Naive thymus-derived CD4-positive, alpha-beta T cell (primary cell): ENCODE measurements at regions not wholly inside any gene's neighbourhood (a gene's known extent, or its start where the extent isn't known, plus 50 kb on each side); places are given as distances from the start of the nearest gene placed in this dataset.

Experiments used
- ATAC-seq: fragments of 150-1000 bp; cut with Tn5 transposase; 2 replicates; pipeline ENCODE4 v1.10.0; 2021; ENCODE audit warnings: mild to moderate bottlenecking, moderate library complexity
- CTCF ChIA-PET: fragments of 350-600 bp; sonication (Branson Sonifier 250); formaldehyde crosslinking; loops from one replicate; lab custom pipeline; 2021; ENCODE audit warnings: antibody characterized with exemption; lab: Charles Lee
- POLR2A ChIA-PET: fragments of 350-600 bp; sonication (Branson Sonifier 250); formaldehyde crosslinking; loops from one replicate; lab custom pipeline; 2021; ENCODE audit warnings: antibody characterized with exemption, inconsistent platforms; lab: Charles Lee
- DNase-seq, 9 donors: peaks; one replicate each; pipeline versions ENCODE4 v3.0.0 to v3.0.0-alpha.2; 2020 to 2022; ENCODE audit warnings: mixed read lengths in 1 of 9
- H3K27ac ChIP-seq: one replicate; pipeline ENCODE4 v1.7.0; 2013; ENCODE audit warnings: mild to moderate bottlenecking, low read depth, low read length, moderate library complexity
- H3K27me3 ChIP-seq, 2 donors: one replicate each; pipeline ENCODE4 v1.7.0; 2013; ENCODE audit warnings: low read length in 2 of 2, mild to moderate bottlenecking in 2 of 2, moderate library complexity in 2 of 2; ENCODE audit not compliant: control insufficient read depth in 2 of 2, insufficient read depth in 2 of 2
- H3K36me3 ChIP-seq, 3 experiments: 1 replicate in 2 of 3; 2 replicates in 1 of 3; pipeline ENCODE4 v1.7.0; 2013; ENCODE audit warnings: low read length in 3 of 3, mild to moderate bottlenecking in 3 of 3, moderate library complexity in 1 of 3; ENCODE audit not compliant: insufficient read depth in 3 of 3, control insufficient read depth in 2 of 3
- H3K4me1 ChIP-seq, 2 donors: one replicate each; pipeline ENCODE4 v1.7.0; 2013; ENCODE audit warnings: low read length in 2 of 2, mild to moderate bottlenecking in 2 of 2, moderate library complexity in 1 of 2; ENCODE audit not compliant: control insufficient read depth in 2 of 2, insufficient read depth in 2 of 2
- H3K4me3 ChIP-seq: 2 replicates; pipeline ENCODE4 v1.7.0; 2013; ENCODE audit warnings: mild to moderate bottlenecking, low read length
- H3K9me3 ChIP-seq, 3 experiments: 1 replicate in 2 of 3; 2 replicates in 1 of 3; pipeline ENCODE4 v1.7.0; 2013; ENCODE audit warnings: low read length in 3 of 3; ENCODE audit not compliant: control insufficient read depth in 2 of 3
- H3K27ac Mint-ChIP-seq, 9 donors: one replicate each; pipeline ENCODE4 v1.8.0; 2020 to 2022; ENCODE audit warnings: mixed read lengths in 9 of 9, mild to moderate bottlenecking in 8 of 9, moderate library complexity in 5 of 9, inconsistent platforms in 2 of 9
- H3K27me3 Mint-ChIP-seq, 5 donors: one replicate each; pipeline ENCODE4 v1.8.0; 2021 to 2022; ENCODE audit warnings: mixed read lengths in 5 of 5, mild to moderate bottlenecking in 1 of 5
- H3K36me3 Mint-ChIP-seq, 5 donors: one replicate each; pipeline ENCODE4 v1.8.0; 2020 to 2022; ENCODE audit warnings: mixed read lengths in 5 of 5, mild to moderate bottlenecking in 3 of 5, inconsistent platforms in 1 of 5
- H3K4me1 Mint-ChIP-seq, 7 donors: one replicate each; pipeline ENCODE4 v1.8.0; 2020 to 2022; ENCODE audit warnings: mixed read lengths in 7 of 7, mild to moderate bottlenecking in 3 of 7, inconsistent platforms in 1 of 7
- H3K4me3 Mint-ChIP-seq, 10 donors: one replicate each; pipeline ENCODE4 v1.8.0; 2020 to 2022; ENCODE audit warnings: mild to moderate bottlenecking in 10 of 10, mixed read lengths in 10 of 10, moderate library complexity in 6 of 10, inconsistent platforms in 2 of 10
- H3K9me3 Mint-ChIP-seq, 11 donors: one replicate each; pipeline ENCODE4 v1.8.0; 2020 to 2022; ENCODE audit warnings: mixed read lengths in 11 of 11, mild to moderate bottlenecking in 4 of 11, inconsistent platforms in 1 of 11, moderate library complexity in 1 of 11
- intact Hi-C, 2 donors: fragments of 100-400 bp; cut with micrococcal nuclease; formaldehyde crosslinking; loops; one replicate each; pipeline ENCODE4 v1.15.1; 2023

DNA sequence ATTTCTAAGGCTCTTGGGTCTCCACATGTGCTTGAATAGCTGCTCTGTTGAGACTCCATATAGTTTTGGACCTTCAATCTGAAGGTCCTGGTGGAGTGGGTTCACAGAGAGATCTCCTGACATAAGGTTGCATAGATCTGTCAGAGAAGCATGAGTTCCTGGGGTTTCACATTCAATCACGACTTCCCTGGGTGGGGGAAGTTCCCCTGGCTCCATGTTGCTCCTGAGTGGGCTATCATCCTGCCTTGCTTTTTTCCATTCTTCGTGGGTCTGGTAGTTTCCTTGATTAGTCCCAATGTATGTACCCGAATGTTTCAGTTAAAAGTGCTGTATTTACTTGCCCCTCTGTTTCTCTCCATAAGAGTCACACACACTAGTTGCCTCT is 181.8 kb downstream of the RASSF9 start:
- Mint-ChIP-seq H3K9me3 (peaks cover 3 to 29% (median 15%) of the 10 kb centered on the region in 11 donors), H3K36me3 (peaks cover 0 to 4% (median 0%) of the 10 kb centered on the region in 5 donors), H3K27me3 (no peaks in the 10 kb centered on the region), H3K4me1 (no peaks in the 10 kb centered on the region), H3K4me3 (no peak overlapping the region), H3K27ac (no peak overlapping the region)
- H3K27ac ChIP-seq, result no peak overlapping the region
- peaks cover 0 to 5% (median 0%) of the 10 kb centered on the region in 3 experiments for H3K9me3 ChIP-seq
- no peaks in the 10 kb centered on the region for H3K27me3 ChIP-seq
- ChIA-PET CTCF (no interaction called here), POLR2A (no interaction called here)
- ATAC-seq, result no peak
- no peaks in the 10 kb centered on the region for H3K36me3 ChIP-seq
- intact Hi-C loops, result no loop called here
- no peaks in the 10 kb centered on the region for H3K4me1 ChIP-seq
- no peak for DNase-seq
- H3K4me3 ChIP-seq, result no peak overlapping the region

DNA sequence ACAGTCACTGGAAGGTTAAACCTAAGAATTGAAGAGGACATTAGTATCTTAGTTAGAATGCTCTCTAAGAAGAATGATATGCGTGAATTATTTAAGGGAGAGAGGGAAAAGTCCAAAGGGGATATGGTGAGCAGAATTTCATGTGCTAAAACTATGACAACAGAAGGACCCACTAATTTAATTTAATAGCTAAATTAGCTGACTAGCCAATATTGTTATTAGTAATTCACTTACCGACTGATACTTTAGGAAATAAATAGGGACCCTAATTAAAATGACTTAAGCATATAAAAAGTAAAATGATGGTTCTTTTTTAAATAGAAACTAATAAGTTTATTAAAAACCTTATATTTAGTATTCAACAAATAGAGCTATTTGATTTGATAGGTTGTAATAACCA is 179.6 kb downstream of the RASSF9 start:
- POLR2A ChIA-PET, result no interaction called here
- peaks cover 0 to 5% (median 0%) of the 10 kb centered on the region in 5 donors for H3K36me3 Mint-ChIP-seq
- no peak overlapping the region for H3K4me3 Mint-ChIP-seq
- Histone ChIP-seq H3K4me1 (no peaks in the 10 kb centered on the region), H3K27me3 (no peaks in the 10 kb centered on the region), H3K4me3 (no peak overlapping the region), H3K36me3 (no peaks in the 10 kb centered on the region), H3K27ac (no peak overlapping the region), H3K9me3 (peaks cover 0 to 5% (median 0%) of the 10 kb centered on the region in 3 experiments)
- no peak overlapping the region for H3K27ac Mint-ChIP-seq
- H3K9me3 Mint-ChIP-seq, result peaks cover 3 to 30% (median 11%) of the 10 kb centered on the region in 11 donors
- DNase-seq (no peak), ATAC-seq (no peak)
- no peaks in the 10 kb centered on the region for H3K27me3 Mint-ChIP-seq
- no peaks in the 10 kb centered on the region for H3K4me1 Mint-ChIP-seq
- intact Hi-C loops, result no loop called here
- CTCF ChIA-PET, result interaction anchor here (0.7 kb wide), 1 partner anchor 279 kb away, joined by 4 read pairs; no protein-coding TSS in a partner anchor

DNA sequence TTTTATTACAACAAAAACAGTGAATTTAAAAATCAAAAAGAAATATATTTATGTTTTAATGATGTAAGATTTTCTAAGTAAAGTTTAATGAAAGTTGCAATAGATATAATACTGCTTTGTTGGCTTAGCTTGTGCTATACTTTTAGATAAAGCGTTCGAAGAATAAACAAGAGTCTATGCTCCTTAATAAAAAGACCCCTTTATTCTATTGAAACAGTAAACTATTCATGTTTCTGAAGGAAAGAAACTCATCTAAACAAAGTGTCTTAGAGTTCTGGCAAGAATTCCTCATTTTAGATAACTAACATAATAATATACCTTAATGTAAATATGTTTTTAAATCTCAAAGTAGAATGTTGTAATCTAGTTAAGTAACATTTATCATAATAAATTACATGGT is 179.0 kb downstream of the RASSF9 start:
- H3K36me3 Mint-ChIP-seq, result peaks cover 0 to 5% (median 0%) of the 10 kb centered on the region in 5 donors
- no peaks in the 10 kb centered on the region for H3K4me1 ChIP-seq
- H3K27me3 ChIP-seq, result no peaks in the 10 kb centered on the region
- DNase-seq (no peak), ATAC-seq (no peak)
- no peaks in the 10 kb centered on the region for H3K4me1 Mint-ChIP-seq
- intact Hi-C loops, result no loop called here
- no peaks in the 10 kb centered on the region for H3K36me3 ChIP-seq
- no peak overlapping the region for H3K4me3 Mint-ChIP-seq
- CTCF ChIA-PET, result no interaction called here
- H3K9me3 Mint-ChIP-seq, result peaks cover 3 to 27% (median 9%) of the 10 kb centered on the region in 11 donors
- no peaks in the 10 kb centered on the region for H3K27me3 Mint-ChIP-seq
- H3K9me3 ChIP-seq, result peaks cover 0 to 5% (median 0%) of the 10 kb centered on the region in 3 experiments
- no peak overlapping the region for H3K27ac Mint-ChIP-seq
- POLR2A ChIA-PET, result no interaction called here
- no peak overlapping the region for H3K27ac ChIP-seq
- no peak overlapping the region for H3K4me3 ChIP-seq

DNA sequence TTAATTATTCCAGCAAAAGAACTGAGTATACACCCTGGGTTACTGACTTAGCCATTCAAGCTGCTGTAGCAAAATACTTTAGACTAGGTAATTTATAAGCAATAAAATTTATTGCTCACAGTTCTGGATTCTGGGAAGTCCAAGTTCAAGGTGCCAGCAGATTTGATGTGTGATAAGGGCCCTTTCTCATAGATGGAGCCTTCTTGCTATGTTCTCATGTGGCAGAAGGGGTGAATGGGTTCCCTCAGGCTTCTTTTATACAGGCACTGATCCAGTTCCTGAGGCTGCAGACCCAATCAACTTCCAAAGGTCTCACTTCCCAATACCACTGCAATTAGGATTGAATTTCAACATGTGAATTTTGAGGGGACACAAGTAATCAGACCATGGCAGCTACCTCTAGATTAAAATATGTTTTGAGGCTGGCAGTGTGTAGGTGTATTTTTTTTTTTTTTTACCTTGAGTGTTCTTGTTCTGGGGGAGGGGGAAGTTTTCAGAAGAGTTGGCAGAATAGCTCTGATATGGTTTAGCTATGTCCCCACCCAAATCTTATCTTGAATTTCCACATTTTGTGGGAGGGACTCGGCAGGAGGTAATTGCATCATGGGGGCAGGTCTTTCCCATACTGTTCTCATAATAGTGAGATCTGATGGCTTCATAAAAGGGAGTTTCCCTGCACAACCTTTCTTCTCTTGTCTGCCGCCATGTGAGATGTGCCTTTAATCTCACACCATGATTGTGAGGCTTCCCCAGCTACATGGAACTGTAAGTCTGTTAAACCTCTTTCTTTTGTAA is 178.2 kb downstream of the RASSF9 start:
- Mint-ChIP-seq H3K27me3 (no peaks in the 10 kb centered on the region), H3K4me1 (no peaks in the 10 kb centered on the region), H3K9me3 (peaks cover 0 to 28% (median 9%) of the 10 kb centered on the region in 11 donors), H3K27ac (no peak overlapping the region), H3K4me3 (no peak overlapping the region), H3K36me3 (peaks cover 0 to 5% (median 0%) of the 10 kb centered on the region in 5 donors)
- Histone ChIP-seq H3K27me3 (no peaks in the 10 kb centered on the region), H3K4me3 (no peak overlapping the region), H3K36me3 (no peaks in the 10 kb centered on the region), H3K4me1 (no peaks in the 10 kb centered on the region), H3K27ac (no peak overlapping the region), H3K9me3 (peaks cover 0 to 5% (median 0%) of the 10 kb centered on the region in 3 experiments)
- intact Hi-C loops, result no loop called here
- ChIA-PET CTCF (no interaction called here), POLR2A (no interaction called here)
- ATAC-seq, result no peak
- DNase-seq, result no peak

DNA sequence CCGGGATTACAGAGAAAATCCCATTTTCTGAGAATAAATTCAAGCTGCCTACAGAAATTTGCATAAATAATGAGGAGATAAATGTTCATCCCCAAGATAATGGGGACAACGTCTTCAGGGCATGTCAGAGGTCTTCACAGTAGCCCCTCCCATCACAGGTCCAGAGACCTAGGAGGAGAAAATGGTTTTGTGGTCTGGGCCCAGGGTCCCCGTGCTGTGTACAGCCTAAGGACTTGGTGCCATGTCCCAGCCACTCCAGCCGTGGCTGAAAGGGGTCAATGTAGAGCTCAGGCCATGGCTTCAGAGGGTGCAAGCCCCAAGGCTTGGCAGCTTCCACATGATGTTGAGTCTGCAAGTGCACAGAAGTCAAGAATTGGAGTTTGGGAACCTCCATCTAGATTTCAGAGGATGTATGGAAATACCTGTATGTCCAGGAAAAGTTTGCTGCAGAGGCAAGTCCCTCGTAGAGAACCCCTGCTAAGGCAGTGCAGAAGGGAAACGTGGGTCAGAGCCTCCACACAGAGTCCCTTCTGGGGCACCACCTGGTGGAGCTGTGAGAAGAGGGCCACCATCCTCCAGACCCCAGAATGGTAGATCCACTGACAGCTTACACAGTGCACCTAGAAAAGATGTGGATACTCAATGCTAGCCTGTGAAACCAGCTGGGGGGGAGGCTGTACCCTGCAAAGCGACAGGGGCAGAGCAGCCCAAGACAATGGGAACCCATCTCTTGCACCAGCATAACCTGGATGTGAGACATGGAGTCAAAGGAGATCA is 176.3 kb downstream of the RASSF9 start:
- Mint-ChIP-seq H3K27me3 (no peaks in the 10 kb centered on the region), H3K27ac (no peak overlapping the region), H3K9me3 (peaks cover 0 to 33% (median 9%) of the 10 kb centered on the region in 11 donors), H3K4me3 (no peak overlapping the region), H3K4me1 (no peaks in the 10 kb centered on the region), H3K36me3 (peaks cover 0 to 5% (median 0%) of the 10 kb centered on the region in 5 donors)
- Histone ChIP-seq H3K4me3 (no peak overlapping the region), H3K9me3 (no peaks in the 10 kb centered on the region), H3K4me1 (no peaks in the 10 kb centered on the region), H3K27me3 (no peaks in the 10 kb centered on the region), H3K36me3 (no peaks in the 10 kb centered on the region), H3K27ac (no peak overlapping the region)
- ATAC-seq (no peak), DNase-seq (no peak)
- intact Hi-C loops, result no loop called here
- ChIA-PET POLR2A (no interaction called here), CTCF (no interaction called here)

DNA sequence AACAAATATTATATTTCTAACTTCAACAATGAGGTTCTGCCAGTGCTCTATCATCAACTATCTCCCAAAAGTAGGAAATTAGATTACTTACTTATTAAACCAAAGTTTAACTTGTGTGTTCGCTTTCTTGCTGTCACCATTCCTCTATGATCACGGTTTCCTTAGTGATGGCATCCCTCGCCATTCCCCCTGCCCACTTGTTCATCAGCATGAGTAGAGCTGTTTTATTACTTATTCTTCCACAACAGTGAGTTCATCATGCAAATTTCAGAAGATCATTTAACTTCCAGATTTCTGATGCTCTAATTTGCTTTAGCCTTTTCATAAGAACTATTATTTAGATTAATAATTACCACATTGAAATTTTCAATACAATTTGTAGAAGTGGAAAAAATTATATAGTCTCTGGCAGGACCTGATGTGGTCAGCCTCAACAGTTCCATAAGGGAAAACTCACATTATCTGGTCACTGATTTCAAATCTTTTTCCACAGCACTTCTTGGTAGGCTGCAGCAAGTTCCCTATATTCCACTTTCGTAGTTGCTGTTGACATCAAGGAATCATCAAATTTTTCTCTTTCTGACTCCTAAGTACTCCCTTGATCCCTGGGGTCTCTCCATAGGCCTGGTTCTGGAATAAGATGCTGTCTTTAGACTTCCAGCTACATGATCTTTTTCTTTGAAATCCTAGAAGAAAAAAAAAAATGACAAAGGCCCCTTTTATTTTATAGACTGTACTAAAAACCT is 174.6 kb downstream of the RASSF9 start:
- intact Hi-C loops, result no loop called here
- DNase-seq (no peak), ATAC-seq (no peak)
- Mint-ChIP-seq H3K4me3 (no peak overlapping the region), H3K27me3 (no peaks in the 10 kb centered on the region), H3K9me3 (peaks cover 0 to 28% (median 9%) of the 10 kb centered on the region in 11 donors), H3K27ac (no peak overlapping the region), H3K36me3 (peaks cover 0 to 5% (median 0%) of the 10 kb centered on the region in 5 donors), H3K4me1 (no peaks in the 10 kb centered on the region)
- H3K4me1 ChIP-seq, result no peaks in the 10 kb centered on the region
- CTCF ChIA-PET, result no interaction called here
- no peaks in the 10 kb centered on the region for H3K27me3 ChIP-seq
- H3K9me3 ChIP-seq, result no peaks in the 10 kb centered on the region
- H3K4me3 ChIP-seq, result no peak overlapping the region
- H3K36me3 ChIP-seq, result no peaks in the 10 kb centered on the region
- POLR2A ChIA-PET, result no interaction called here
- no peak overlapping the region for H3K27ac ChIP-seq
